NOMO-1 treated with DMSO at 0.1 percent for 48 hours (cell line): ENCODE measurements at regions not wholly inside any gene's neighbourhood (a gene's known extent, or its start where the extent isn't known, plus 50 kb on each side); places are given as distances from the start of the nearest gene placed in this dataset.
"Not testable (repeated sequence)": the region's sequence is repeated elsewhere in the genome, so short reads cannot be mapped to it uniquely, and the experiment has no call there.

Source experiments
- DNase-seq: peaks from one replicate; lab custom pipeline; 2025; ENCODE audit not compliant: unreplicated experiment; lab: John Stamatoyannopoulos, UW

DNA sequence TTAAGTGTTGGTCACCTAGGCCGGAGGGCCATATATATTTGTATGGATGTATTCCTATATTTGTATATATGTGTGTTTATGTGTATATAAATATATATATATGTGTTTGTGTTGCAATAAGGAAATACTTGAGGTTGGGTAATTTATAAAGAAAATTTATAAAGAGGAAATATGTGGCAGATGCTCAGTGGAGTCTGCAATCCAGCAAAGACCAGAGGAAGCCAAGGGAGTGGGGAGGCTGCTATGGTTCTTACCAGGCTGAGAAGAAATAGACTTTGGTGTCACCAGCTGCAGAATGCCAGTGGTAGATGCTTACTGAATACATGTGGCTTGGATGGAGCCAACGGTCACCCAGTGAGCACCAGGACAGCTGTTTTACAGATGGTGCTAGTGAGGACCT, 97.4 kb upstream of the ELOVL5 start:
- DNase-seq = peak; percentile 48

DNA sequence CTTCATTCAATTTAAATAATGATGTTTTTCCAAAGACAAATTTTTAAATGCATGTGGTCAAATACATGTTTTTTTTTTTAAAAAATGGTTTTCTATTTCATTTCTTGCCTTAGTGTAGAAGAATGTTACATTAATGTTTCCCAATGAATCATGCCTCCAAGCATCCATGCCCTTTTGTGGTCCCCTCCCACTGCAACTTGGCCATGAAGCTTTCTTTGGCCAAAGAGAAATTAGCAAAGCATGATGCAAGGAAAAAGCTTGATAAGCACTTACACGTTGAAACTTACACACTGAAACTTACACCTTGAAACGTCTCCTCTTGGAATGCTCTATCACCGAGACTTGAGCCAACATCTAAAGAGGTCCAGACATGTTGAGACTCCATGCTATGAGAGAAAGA, 93.0 kb upstream of the ELOVL5 start:
- no peak for DNase-seq

DNA sequence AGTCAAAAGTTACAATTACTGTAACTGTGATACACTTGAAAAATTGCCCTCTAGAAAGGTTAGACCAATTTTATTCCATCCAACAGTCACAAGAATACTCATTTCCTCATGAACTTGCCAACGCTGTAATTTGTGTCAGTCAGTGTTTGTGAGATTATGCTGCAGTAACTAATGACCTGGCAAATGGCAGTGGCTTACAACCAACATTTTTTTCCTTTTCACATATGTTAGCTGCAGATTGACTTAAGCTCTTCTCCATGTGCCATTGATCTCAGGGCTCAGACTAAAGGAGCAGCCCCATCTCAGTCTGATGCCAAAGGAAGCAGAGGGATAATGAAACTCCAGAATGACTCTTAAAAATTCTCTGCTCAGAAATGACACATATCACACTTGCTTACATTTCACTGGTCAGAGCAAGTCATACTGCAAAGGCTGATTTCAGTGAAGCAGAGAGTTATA, 92.3 kb upstream of the ELOVL5 start:
- no peak for DNase-seq

DNA sequence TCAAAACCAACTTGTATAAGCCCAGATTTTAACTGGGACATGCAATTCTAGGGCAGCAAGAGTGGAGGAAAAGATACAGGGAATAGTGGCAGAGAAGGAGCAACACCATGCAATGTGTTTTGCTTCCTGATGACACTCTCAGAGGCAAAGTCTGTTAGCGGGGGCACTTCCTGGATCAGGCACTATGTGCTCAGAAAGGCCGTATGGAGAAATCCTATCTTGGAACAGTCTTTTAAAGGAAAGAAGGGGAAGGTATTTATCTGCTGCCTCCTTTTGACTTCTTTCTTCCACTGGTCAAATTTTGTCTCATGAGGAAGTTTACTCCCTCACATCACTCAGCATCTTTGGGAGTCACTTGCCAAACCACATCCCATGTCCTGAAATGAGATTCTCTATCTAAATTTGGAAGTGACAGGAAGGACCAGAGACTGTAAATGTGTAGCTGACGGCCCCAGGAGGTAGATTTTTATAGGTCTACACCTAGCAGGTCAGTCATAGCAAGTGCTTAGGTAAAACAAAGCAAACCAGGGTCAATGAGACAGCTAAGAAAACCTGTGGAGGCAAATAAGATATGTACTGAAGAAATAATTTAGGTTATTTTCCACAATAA, 91.7 kb upstream of the ELOVL5 start:
- no peak for DNase-seq

GRCh38 chr6:53439556-53439955, 90.8 kb upstream of the ELOVL5 start:
- DNase-seq = no peak

- DNase-seq = peak; percentile 77
These were observed 88.9 kb upstream of the ELOVL5 start for GRCh38 chr6:53437557-53438202.

- DNase-seq = no peak
These were observed 88.0 kb upstream of the ELOVL5 start for GRCh38 chr6:53436526-53437303.

- no peak for DNase-seq
These were observed 85.2 kb upstream of the ELOVL5 start for GRCh38 chr6:53433951-53434285.

DNA sequence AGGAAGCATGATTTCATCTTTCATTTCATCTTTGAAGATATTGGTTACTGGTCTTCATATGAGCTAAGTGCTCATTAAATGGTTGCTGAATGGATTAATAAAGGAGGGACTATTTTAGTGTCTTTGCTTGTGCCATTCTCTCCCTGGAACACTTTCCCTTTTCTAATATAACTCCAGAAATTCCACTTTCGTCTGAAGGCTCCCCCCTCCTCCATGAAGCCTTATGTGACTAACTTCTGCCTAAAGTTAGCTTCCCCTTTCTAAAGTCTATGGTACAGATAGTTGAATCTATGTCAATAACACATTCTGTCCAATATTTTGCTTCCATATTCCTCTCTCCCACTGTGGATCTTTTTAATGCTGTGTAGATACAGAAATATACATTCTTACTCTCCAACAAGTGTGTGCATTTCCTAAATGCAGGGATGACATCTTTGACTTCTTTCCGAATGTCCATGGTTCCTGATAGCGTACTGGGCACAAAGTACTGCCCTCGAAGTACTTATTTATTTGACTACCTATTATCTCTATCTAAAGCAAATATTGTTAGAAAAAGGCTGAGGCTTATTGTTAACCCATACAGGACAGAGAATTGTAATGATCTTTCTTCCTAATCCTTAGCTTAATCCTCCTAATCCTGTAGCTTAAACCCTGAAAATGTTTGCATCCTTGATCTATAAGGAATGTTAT, 84.7 kb upstream of the ELOVL5 start:
- DNase-seq = peak; percentile 16

GRCh38 chr6:53432318-53433161, 83.8 kb upstream of the ELOVL5 start:
- DNase-seq = peak; percentile 86

GRCh38 chr6:53431704-53432103, 83.0 kb upstream of the ELOVL5 start:
- peak; percentile 4 for DNase-seq

GRCh38 chr6:53429401-53429800, 80.7 kb upstream of the ELOVL5 start:
- DNase-seq = no peak

DNA sequence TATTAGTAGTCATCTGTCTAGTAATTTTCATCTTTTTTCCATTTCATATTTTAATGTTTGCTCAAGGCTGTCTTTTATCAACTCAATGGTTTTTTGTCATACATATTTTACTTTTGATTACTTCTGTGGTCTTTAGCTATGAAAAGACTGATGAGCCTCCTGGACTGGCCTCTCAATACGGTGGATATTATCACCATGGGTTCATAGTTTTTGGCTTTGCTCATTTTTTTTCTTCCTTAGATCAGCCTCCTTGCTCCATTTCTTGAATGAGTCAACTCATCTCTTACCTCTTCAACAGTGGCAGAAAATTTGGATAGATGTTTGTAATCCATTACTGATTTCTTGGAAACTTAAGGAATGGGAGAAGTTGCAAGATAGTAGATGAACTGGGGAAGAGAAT, 80.1 kb upstream of the ELOVL5 start:
- no peak for DNase-seq

DNA sequence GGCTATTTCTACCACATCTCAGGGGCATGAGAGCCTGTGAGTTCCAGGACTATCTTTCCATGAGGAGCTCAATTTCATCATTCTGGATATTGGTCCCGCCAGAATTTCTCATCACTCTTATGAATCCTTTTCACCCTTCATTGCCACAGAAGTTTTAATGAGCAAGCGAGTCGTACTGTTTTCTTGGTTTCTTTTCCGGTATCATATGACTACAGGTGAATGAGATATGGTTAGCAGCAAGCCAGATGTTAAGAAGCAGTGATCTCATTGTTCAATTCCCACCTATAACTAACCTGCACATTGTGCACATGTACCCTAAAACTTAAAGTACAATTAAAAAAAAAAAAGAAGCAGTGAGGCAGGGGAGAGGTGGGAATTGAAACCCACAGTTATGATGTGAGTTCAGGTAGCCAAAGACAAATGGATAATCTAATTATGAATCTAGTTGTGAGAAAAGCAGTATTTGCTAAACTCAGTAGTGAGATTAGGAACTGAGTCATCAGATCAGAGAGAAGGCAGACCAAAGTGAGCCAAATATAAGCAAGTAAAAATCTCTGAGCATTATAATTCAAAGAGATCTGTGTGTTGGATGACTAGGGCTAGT, 78.0 kb upstream of the ELOVL5 start:
- DNase-seq = no peak

DNA sequence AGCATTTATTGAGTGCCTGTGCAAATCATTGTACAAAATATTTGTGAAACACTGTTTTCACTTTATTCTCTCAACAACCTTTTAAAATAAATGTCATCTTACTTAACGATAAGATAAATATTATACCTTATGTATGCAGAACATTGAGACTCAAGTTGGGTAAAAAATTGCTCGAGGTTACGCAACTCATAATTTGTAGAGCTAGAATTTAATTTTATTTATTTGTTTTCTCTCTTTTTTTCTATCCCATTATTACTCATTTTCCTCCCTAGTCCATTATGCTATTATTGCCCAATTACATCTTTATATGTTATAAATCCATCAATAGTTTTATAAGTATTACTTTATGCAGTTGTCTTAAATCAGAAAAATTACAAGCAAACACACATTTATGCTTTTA, 77.4 kb upstream of the ELOVL5 start:
- DNase-seq = no peak

GRCh38 chr6:53424976-53425718, 76.4 kb upstream of the ELOVL5 start:
- DNase-seq = no peak

DNA sequence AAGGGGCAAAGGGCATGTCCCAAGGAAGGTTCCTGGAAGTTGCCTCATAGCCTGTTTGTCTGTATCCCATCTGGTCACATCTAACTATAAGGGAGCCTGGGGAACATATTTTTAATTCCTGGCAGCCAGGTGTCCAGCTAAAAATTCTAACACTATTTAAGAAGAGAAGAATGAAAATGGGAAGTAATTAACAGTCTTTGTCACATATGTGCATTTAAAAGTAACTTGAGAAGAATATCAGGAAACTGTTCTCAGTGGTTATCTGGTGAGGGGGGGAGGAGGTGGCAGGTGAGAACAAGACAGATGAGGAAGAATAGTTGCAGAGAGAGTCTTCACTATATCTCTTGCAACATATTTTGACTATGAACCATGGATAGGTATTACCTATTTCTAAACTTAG, 75.5 kb upstream of the ELOVL5 start:
- peak; percentile 39 for DNase-seq

DNA sequence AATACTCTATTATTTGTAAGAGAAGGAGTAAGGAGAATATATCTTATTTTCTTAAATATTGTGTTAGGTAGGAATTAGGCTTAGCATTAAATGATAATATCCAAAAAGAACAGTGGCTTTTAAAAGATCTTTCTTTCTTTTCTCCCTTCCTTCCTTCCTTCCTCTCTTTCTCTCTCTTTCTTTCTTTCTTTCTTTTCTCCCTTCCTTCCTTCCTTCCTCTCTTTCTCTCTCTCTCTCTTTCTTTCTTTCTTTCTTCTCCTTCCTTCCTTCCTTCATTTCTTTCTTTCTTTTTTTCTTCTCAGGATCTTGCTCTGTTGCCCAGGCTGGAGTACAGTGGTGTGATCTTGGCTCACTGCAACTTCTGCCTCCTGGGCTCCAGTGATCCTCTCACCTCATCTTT, 74.8 kb upstream of the ELOVL5 start:
- not testable (repeated sequence) for DNase-seq

- no peak for DNase-seq
These were observed 70.3 kb upstream of the ELOVL5 start for GRCh38 chr6:53419026-53419425.

DNA sequence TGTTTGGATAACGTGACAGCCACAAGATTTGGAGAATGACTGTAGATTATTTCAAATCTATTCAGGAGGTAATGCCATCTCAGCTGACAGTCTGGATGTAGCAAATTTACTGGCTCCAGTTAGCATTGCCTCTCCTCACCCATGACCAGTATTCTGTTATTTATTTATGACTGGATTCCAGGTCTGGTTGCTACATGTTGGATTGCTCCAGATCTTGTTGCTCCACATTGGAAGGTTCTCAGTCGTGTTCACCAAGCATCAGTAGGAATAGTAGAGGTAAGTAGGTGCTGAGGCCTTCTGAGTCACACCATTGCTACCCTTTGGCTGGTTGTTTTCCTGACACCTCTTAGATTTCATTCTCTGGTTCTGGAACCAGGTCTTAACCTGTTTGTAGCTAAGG, 69.5 kb upstream of the ELOVL5 start:
- DNase-seq = no peak
